IgD-negative memory B cell (primary cell): ENCODE measurements at regions not wholly inside any gene's neighbourhood (a gene's known extent, or its start where the extent isn't known, plus 50 kb on each side); places are given as distances from the start of the nearest gene placed in this dataset.

ENCODE experiments used
- H3K27ac Mint-ChIP-seq, 3 donors: one replicate each; pipeline ENCODE4 v1.8.0; 2020 to 2022; ENCODE audit warnings: mild to moderate bottlenecking in 3 of 3, mixed read lengths in 3 of 3, moderate library complexity in 1 of 3
- H3K27me3 Mint-ChIP-seq: one replicate; pipeline ENCODE4 v1.8.0; 2021; ENCODE audit warnings: mixed read lengths
- H3K36me3 Mint-ChIP-seq: one replicate; pipeline ENCODE4 v1.8.0; 2020; ENCODE audit warnings: mild to moderate bottlenecking, mixed read lengths
- H3K4me1 Mint-ChIP-seq, 3 donors: one replicate each; pipeline ENCODE4 v1.8.0; 2020 to 2022; ENCODE audit warnings: mixed read lengths in 3 of 3, mild to moderate bottlenecking in 1 of 3
- H3K4me3 Mint-ChIP-seq, 4 donors: one replicate each; pipeline ENCODE4 v1.8.0; 2020 to 2022; ENCODE audit warnings: mild to moderate bottlenecking in 4 of 4, mixed read lengths in 4 of 4, moderate library complexity in 3 of 4
- H3K9me3 Mint-ChIP-seq, 3 donors: one replicate each; pipeline ENCODE4 v1.8.0; 2020 to 2021; ENCODE audit warnings: mixed read lengths in 3 of 3, mild to moderate bottlenecking in 1 of 3

GRCh38 chr15:70566989-70567388, 196.4 kb downstream of the UACA start:
- Mint-ChIP-seq H3K4me1 (no peaks in the 10 kb centered on the region), H3K9me3 (no peaks in the 10 kb centered on the region), H3K36me3 (no peaks in the 10 kb centered on the region), H3K4me3 (no peak overlapping the region), H3K27me3 (peaks cover 10% of the 10 kb centered on the region), H3K27ac (no peak overlapping the region)

- Mint-ChIP-seq H3K36me3 (no peaks in the 10 kb centered on the region), H3K9me3 (no peaks in the 10 kb centered on the region), H3K27me3 (peaks cover 10% of the 10 kb centered on the region), H3K4me1 (no peaks in the 10 kb centered on the region), H3K4me3 (no peak overlapping the region), H3K27ac (no peak overlapping the region)
These were observed 197.1 kb downstream of the UACA start for GRCh38 chr15:70566047-70566835.

GRCh38 chr15:70563561-70564095, 199.7 kb downstream of the UACA start:
- H3K36me3 Mint-ChIP-seq: no peaks in the 10 kb centered on the region
- H3K9me3 Mint-ChIP-seq: no peaks in the 10 kb centered on the region
- H3K4me3 Mint-ChIP-seq: no peak overlapping the region
- no peaks in the 10 kb centered on the region for H3K4me1 Mint-ChIP-seq
- peaks cover 10% of the 10 kb centered on the region for H3K27me3 Mint-ChIP-seq
- no peak overlapping the region for H3K27ac Mint-ChIP-seq

- no peaks in the 10 kb centered on the region for H3K9me3 Mint-ChIP-seq
- H3K27ac Mint-ChIP-seq: no peak overlapping the region
- H3K4me3 Mint-ChIP-seq: no peak overlapping the region
- no peaks in the 10 kb centered on the region for H3K4me1 Mint-ChIP-seq
- H3K27me3 Mint-ChIP-seq: peaks cover 10% of the 10 kb centered on the region
- no peaks in the 10 kb centered on the region for H3K36me3 Mint-ChIP-seq
These were observed 200.5 kb downstream of the UACA start for GRCh38 chr15:70562906-70563305.

- Mint-ChIP-seq H3K4me1 (no peaks in the 10 kb centered on the region), H3K36me3 (no peaks in the 10 kb centered on the region), H3K9me3 (no peaks in the 10 kb centered on the region), H3K27me3 (peaks cover 10% of the 10 kb centered on the region), H3K4me3 (no peak overlapping the region), H3K27ac (no peak overlapping the region)
These were observed 201.5 kb downstream of the UACA start for GRCh38 chr15:70561885-70562284.

GRCh38 chr15:70560617-70561328, 202.6 kb downstream of the UACA start:
- no peaks in the 10 kb centered on the region for H3K9me3 Mint-ChIP-seq
- H3K4me1 Mint-ChIP-seq: peaks cover 0 to under 1% (median 0%) of the 10 kb centered on the region in 3 donors
- H3K4me3 Mint-ChIP-seq: no peak overlapping the region
- no peak overlapping the region for H3K27ac Mint-ChIP-seq
- H3K27me3 Mint-ChIP-seq: peaks cover 4% of the 10 kb centered on the region
- H3K36me3 Mint-ChIP-seq: no peaks in the 10 kb centered on the region

- no peak overlapping the region for H3K4me3 Mint-ChIP-seq
- no peak overlapping the region for H3K27ac Mint-ChIP-seq
- H3K4me1 Mint-ChIP-seq: peaks cover 0 to 3% (median 0%) of the 10 kb centered on the region in 3 donors
- H3K27me3 Mint-ChIP-seq: no peaks in the 10 kb centered on the region
- no peaks in the 10 kb centered on the region for H3K36me3 Mint-ChIP-seq
- H3K9me3 Mint-ChIP-seq: no peaks in the 10 kb centered on the region
These were observed 203.8 kb downstream of the UACA start for GRCh38 chr15:70559265-70560239.

- no peaks in the 10 kb centered on the region for H3K9me3 Mint-ChIP-seq
- no peaks in the 10 kb centered on the region for H3K27me3 Mint-ChIP-seq
These were observed 204.7 kb downstream of the UACA start for GRCh38 chr15:70558406-70559264.

GRCh38 chr15:70557521-70558258, 205.7 kb downstream of the UACA start:
- no peak overlapping the region for H3K4me3 Mint-ChIP-seq
- no peaks in the 10 kb centered on the region for H3K9me3 Mint-ChIP-seq
- H3K27me3 Mint-ChIP-seq: no peaks in the 10 kb centered on the region
- H3K36me3 Mint-ChIP-seq: no peaks in the 10 kb centered on the region
- H3K27ac Mint-ChIP-seq: no peak overlapping the region
- peaks cover 0 to 3% (median 0%) of the 10 kb centered on the region in 3 donors for H3K4me1 Mint-ChIP-seq

More at GRCh38 chr15:70558406-70559264, 204.7 kb downstream of the UACA start:
- Mint-ChIP-seq H3K36me3 (no peaks in the 10 kb centered on the region), H3K4me1 (peaks cover 0 to 3% (median 0%) of the 10 kb centered on the region in 3 donors), H3K4me3 (no peak overlapping the region), H3K27ac (no peak overlapping the region)

- Mint-ChIP-seq H3K9me3 (peaks cover 0 to 6% (median 1%) of the 10 kb centered on the region in 3 donors), H3K27ac (no peak overlapping the region)
These were observed 206.6 kb downstream of the UACA start for GRCh38 chr15:70556779-70557178.

GRCh38 chr15:70556151-70556741, 207.1 kb downstream of the UACA start:
- Mint-ChIP-seq H3K27me3 (no peaks in the 10 kb centered on the region), H3K27ac (no peak overlapping the region), H3K4me3 (no peak overlapping the region), H3K4me1 (peaks cover 0 to 3% (median 0%) of the 10 kb centered on the region in 3 donors), H3K9me3 (peaks cover 0 to 8% (median 2%) of the 10 kb centered on the region in 3 donors), H3K36me3 (no peaks in the 10 kb centered on the region)

More at GRCh38 chr15:70556779-70557178, 206.6 kb downstream of the UACA start:
- H3K4me1 Mint-ChIP-seq: peaks cover 0 to 3% (median 0%) of the 10 kb centered on the region in 3 donors
- H3K27me3 Mint-ChIP-seq: no peaks in the 10 kb centered on the region
- H3K36me3 Mint-ChIP-seq: no peaks in the 10 kb centered on the region
- no peak overlapping the region for H3K4me3 Mint-ChIP-seq

- Mint-ChIP-seq H3K27me3 (no peaks in the 10 kb centered on the region), H3K36me3 (no peaks in the 10 kb centered on the region), H3K27ac (no peak overlapping the region), H3K4me3 (no peak overlapping the region), H3K9me3 (peaks cover 0 to 8% (median 2%) of the 10 kb centered on the region in 3 donors), H3K4me1 (peaks cover 0 to 3% (median 0%) of the 10 kb centered on the region in 3 donors)
These were observed 207.6 kb downstream of the UACA start for GRCh38 chr15:70555713-70556112.
